ENCODE measurements at regions not wholly inside any gene's neighbourhood (a gene's known extent, or its start where the extent isn't known, plus 50 kb on each side); places are given as distances from the start of the nearest gene placed in this dataset.

DNA sequence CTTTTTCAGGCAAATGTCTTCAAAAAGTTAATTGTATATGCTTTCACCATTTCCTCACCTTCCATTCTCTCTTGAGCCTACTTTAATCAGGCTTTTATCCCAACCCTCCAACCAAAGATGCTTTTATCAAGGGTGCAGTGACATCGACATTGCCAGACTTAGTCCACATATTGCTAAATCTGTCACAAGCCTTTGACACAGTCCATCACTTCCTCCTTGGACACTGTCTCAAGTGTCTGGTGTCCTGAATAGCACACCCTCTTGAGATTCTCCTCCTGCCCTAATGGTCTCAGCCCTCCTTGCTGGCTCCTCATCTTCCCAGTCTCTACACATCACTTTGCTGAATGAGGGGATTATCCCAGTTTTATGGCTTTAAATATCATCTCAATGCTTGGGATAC, 147.5 kb upstream of the SLC39A10 start:
- TF ChIP-seq, protein P1, sequence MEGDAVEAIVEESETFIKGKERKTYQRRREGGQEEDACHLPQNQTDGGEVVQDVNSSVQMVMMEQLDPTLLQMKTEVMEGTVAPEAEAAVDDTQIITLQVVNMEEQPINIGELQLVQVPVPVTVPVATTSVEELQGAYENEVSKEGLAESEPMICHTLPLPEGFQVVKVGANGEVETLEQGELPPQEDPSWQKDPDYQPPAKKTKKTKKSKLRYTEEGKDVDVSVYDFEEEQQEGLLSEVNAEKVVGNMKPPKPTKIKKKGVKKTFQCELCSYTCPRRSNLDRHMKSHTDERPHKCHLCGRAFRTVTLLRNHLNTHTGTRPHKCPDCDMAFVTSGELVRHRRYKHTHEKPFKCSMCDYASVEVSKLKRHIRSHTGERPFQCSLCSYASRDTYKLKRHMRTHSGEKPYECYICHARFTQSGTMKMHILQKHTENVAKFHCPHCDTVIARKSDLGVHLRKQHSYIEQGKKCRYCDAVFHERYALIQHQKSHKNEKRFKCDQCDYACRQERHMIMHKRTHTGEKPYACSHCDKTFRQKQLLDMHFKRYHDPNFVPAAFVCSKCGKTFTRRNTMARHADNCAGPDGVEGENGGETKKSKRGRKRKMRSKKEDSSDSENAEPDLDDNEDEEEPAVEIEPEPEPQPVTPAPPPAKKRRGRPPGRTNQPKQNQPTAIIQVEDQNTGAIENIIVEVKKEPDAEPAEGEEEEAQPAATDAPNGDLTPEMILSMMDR (IDR thresholded peaks at IDR 0.05 in 4 of 5, conservative IDR thresholded peaks at IDR 0.05 in 1 of 5) = no peak
- no peak for TF ChIP-seq POLR2A (IDR thresholded peaks at IDR 0.05)
